ENCODE measurements at regions not wholly inside any gene's neighbourhood (a gene's known extent, or its start where the extent isn't known, plus 50 kb on each side); places are given as distances from the start of the nearest gene placed in this dataset.

- no peaks in the 10 kb centered on the region for H3K36me3 Mint-ChIP-seq (ENCODE audit: insufficient read depth in 2 of 2)
- H3K9me3 Mint-ChIP-seq: no peaks in the 10 kb centered on the region
- no peaks in the 10 kb centered on the region for H3K4me1 Mint-ChIP-seq (ENCODE audit: low read depth)
- ATAC-seq (replicated peaks in 1 of 2) (no peak), DNase-seq (no peak)
- H3K27ac Mint-ChIP-seq: no peak overlapping the region
- H3K27me3 Mint-ChIP-seq (ENCODE audit: low read depth): no peaks in the 10 kb centered on the region
- no peak overlapping the region for H3K4me3 Mint-ChIP-seq
Observed at GRCh38 chr9:88025411-88026117, 51.2 kb upstream of the CDK20 start.

DNA sequence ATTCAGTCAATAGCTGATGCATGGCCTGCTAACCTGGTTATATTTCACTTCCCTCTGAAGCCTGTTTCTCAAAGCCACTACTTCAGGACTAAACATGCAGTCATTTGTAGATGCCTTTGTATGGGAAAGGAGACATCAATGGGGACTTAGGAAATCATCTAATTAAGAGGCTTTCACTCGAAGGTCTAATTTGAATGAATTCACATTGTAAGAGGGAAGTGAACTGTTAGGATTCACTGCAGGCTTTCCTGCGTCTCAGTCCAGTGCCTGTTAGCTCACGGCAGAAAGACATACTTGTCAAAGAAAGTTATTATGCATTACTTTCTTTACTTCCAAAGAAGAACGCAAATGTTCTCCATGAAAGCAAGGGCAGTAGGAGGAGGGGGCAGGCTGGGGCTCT is 50.6 kb upstream of the CDK20 start:
- ATAC-seq (replicated peaks in 1 of 2): no peak
- Mint-ChIP-seq H3K36me3 (ENCODE audit: insufficient read depth in 2 of 2) (no peaks in the 10 kb centered on the region), H3K4me3 (no peak overlapping the region), H3K27me3 (ENCODE audit: low read depth) (no peaks in the 10 kb centered on the region), H3K4me1 (ENCODE audit: low read depth) (no peaks in the 10 kb centered on the region), H3K27ac (no peak overlapping the region), H3K9me3 (no peaks in the 10 kb centered on the region)
- no peak for DNase-seq

Measured in activated T-cell treated with anti-CD3 and anti-CD28 coated beads, Interleukin-2, amount 50 U/mL, for 72 hours (primary cell).